Stimulated activated CD8-positive, alpha-beta memory T cell treated with anti-CD3 and anti-CD28 coated beads, Interleukin-15, amount 100 ng/mL, for 24 hours (primary cell): ENCODE measurements at regions not wholly inside any gene's neighbourhood (a gene's known extent, or its start where the extent isn't known, plus 50 kb on each side); places are given as distances from the start of the nearest gene placed in this dataset.

ENCODE experiments used
- DNase-seq: peaks from one replicate; pipeline ENCODE4 v3.0.0-alpha.2; 2020; ENCODE audit warnings: low read depth

DNA sequence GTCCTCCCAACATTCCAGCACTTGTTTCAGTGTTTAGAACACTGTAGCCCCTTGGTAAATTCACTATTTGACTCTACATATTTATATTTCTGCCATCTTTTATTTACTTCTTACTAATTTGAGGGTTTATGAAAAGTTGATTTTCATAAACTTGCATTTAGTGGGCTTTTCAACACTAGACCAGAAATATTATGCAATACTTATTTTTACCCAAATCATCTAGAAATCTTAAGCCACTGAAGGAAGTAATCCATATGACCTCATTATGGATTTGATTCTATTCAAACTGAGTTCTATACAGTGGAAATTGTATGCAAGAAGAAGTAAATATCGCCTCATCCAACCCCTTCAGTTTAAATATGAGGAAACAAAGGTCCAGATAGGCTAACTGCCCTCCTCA lies 92.6 kb upstream of the VRK2 start:
- DNase-seq: no peak

DNA sequence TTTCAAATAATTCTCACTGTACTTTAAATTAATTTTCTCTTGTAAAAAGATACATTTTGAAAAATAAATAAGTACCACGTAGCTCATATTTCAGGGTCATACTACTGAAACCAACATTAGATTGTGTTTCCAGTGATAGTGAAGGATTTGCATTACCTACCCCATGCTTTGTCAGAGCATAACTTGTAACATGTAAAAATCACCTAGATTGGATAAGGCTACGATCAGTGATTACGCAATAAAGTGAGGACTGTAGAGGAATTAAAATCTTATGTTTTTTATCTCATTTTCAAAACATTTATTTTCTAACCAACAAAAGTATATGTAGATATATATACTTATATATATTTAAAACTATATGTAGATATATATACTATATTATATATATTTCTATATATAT lies 89.4 kb upstream of the VRK2 start:
- no peak for DNase-seq

DNA sequence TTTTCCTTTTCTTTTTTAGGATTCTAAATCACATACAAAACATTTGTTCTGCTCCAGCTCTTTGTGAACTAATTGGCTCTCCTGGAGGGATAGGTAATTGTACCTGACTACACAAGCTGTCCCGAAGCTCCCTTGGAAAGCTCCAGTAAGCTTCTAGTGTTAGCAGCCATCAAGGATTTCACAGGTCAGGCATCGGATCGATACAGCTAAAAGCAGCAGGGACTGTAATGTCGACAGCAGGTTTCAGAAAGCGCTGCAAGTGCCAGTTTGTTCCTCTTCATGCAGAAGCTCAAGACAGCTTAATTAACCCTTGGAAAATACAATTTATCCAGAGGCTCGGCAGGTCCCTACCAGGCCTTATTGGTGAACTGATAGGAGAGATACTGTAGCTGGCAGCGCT lies 87.2 kb upstream of the VRK2 start:
- no peak for DNase-seq

DNA sequence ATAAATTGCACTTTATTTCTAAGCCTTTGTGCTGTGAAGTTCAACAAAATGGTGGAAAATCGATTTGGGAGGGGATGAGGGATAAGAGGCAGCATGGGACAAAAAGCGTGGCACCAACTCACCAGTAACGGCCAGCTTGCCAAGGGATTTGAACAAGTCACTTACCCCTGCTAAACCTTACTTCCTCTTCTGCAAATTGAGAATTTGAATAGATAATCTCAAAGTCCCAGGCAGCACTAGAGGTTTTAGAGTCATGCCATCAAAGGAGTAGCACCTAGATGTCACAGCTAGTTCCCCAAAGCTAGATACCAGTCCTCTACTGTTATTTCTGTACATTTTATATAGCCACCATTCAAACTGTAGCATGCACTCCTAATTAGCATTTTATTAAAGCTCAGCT lies 83.7 kb upstream of the VRK2 start:
- DNase-seq: no peak

DNA sequence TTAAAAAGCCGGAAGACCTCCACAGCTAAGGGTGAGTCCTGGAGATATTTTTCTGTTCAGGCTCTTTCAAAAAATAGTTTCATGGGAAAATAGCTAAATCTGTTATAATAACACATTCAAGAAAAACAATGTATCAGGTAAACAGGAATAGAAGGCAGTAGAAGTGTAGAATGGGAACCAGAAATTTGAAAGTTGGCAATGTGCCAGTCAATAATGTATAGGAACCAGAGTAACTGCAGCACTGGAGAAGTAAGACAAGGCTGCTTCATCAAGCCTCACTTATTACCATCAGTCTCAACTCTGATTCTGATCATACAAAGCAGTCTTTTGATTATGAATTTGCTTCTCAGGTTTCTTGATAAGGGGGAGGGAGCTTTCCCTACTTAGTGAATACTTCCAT lies 81.4 kb upstream of the VRK2 start:
- no peak for DNase-seq

DNA sequence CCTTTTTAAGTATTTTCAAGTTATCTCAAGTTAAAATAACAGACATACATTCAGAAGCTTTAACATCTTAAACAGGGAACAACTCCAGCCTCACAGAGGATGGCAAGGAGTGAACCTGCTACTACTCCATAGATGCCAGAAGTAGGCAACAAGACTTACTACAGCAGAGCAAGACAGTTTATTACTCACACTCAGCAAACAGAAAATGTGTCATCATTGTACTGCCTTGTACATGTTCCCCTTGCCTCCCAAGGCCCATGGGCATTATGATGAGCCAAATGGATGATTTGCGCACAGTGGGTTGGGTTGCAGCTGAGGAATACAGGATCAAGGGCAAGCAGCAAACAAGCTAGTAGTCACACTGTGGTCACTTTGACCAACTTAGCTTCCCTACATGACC lies 80.6 kb upstream of the VRK2 start:
- DNase-seq: no peak

DNA sequence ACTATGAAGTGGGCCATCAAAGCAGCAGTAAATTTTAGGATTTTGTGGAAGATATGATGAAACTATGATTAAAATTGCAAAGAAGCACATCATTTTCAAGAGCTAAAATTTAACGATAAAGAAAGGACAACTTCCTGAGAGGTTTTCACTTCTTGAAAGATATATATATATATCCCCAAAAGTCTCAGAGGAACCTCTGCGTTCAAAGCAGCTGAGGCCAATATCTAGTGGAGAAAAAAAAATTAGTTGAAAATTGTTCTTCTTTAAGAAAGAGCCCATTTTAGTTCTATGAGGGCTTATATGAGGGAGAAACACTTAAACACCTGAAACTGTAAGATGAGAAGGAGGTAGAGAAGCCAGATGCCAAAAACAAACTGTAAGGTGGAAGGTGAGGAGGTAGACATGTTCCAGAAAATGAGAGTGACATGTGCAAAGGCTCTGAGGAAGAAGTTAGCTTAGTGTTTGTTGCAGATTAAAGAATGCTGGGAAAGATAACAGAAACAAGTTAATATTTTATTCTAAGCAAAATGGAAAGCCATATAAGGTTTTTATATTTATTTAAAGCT lies 72.9 kb upstream of the VRK2 start:
- no peak for DNase-seq

DNA sequence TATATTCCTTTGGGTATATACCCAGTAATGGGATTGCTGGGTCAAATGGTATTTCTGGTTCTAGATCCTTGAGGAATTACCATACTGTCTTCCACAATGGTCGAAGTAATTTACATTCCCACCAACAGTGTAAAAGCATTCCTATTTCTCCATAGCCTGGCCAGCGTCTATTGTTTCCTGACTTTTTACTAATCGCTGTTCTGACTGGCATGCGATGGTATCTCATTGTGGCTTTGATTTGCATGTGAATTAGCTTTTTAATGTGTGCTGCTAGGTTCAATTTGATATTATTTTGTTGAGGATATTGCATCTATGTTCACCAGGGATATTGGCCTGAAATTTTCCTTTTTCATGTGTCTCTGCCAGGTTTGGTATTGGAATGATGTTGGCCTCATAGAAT lies 67.4 kb upstream of the VRK2 start:
- no peak for DNase-seq

DNA sequence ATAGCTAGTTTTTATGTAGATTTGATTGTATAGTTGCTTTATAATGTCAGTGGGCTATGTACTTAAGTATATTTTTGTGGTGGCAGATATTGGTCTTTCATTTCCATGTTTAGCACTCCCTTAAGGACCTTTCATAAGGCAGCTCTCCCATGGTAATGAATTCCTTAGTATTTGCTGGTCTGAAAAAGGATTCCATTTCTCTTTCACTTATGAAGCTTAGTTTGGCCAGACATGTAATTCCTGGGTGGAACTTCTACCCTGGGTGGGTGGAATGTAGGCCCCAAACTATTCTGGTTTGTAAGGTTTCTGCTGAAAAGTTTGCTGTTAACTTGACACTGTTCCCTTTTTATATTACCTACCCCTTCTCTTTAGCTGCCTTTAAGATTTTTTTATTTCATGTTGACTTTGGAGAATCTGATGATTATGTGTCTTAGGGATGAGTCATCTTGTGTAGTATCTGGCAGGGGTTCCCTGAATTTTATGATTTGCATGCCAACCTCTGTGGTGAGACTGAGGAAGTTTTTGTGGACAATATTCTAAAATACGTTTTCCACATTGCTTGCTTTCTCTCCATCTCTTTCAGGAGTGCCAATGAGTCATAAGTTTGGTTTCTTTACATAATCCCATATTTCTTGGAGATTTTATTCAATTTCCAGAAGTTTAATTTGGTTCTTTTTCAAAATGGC lies 65.4 kb upstream of the VRK2 start:
- DNase-seq: no peak

DNA sequence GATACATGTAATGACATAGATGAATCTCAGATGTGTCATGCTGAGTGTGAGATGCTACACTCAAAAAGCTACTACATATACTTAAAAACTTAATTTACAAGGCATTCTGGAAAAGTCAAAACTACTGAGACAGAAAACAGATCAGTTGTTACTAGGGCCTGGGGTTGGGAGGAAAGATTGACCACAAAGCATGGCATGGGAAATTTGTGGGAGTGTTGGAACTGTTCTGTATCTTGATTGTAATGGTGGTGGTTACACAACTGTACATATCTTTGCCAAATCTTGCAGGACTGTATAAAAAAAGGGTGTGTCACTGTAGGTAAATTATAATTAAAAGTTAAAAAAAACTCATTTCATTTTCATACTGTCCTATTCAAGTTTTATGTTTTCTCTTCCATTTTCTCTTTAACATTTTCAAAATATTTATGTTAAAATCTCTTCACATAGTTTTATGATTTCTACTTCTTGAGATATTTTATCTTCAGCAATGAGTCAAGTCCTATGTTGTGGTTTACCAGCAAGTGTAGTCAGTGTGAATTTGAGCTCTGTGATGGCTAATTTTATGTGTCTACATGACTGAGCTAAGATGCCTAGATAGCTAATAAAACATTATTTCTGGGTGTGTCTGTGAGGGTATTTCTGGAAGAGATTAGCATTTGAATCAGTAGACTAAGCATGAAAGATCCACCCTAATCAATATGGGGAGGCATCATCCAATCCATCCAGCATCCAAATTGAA lies 58.6 kb upstream of the VRK2 start:
- no peak for DNase-seq

DNA sequence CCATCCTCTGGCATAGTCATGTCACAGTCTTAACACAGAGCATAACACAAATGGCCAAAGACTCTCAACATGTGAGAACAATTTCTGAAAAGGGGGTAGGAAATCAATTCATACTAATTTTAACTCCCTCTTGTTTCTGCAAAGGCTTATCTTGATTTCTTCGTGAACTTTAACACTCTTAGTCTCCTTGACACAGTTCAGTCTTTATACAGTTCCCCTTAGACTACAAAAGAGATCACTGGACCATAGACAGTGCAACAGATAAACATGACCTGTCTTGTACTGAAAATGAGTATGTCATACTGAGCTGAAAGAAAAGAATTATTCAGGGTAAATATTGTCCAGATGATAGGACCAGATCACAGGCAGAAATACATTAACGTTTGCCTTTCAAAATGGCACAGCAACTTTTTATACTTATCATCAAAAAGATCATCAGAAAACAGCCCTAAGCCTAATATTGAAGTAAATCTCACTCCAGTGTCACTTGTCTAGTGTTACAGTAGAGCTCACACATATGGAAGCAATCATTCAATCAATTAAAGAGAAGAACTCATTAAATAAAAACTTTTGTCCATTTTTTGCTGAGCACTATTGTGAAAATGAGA lies 56.4 kb upstream of the VRK2 start:
- no peak for DNase-seq
